Activated CD4-positive, alpha-beta memory T cell treated with anti-CD3 and anti-CD28 coated beads for 36 hours (primary cell): ENCODE measurements at regions not wholly inside any gene's neighbourhood (a gene's known extent, or its start where the extent isn't known, plus 50 kb on each side); places are given as distances from the start of the nearest gene placed in this dataset.

Source experiments
- CTCF ChIA-PET: fragments of 350-600 bp; sonication (Branson Sonifier 250); formaldehyde crosslinking; loops from one replicate; lab custom pipeline; 2021; ENCODE audit warnings: antibody characterized with exemption, inconsistent platforms; lab: Charles Lee
- POLR2A ChIA-PET: fragments of 350-600 bp; sonication (Branson Sonifier 250); formaldehyde crosslinking; loops from one replicate; lab custom pipeline; 2021; ENCODE audit warnings: antibody characterized with exemption; lab: Charles Lee
- DNase-seq: peaks from one replicate; pipeline ENCODE4 v3.0.0-alpha.2; 2020
- H3K27ac Mint-ChIP-seq: one replicate; pipeline ENCODE4 v1.8.0; 2021; ENCODE audit warnings: mixed read lengths
- H3K27me3 Mint-ChIP-seq: one replicate; pipeline ENCODE4 v1.8.0; 2021; ENCODE audit warnings: mixed read lengths
- H3K36me3 Mint-ChIP-seq: one replicate; pipeline ENCODE4 v1.8.0; 2021; ENCODE audit warnings: mixed read lengths
- H3K4me1 Mint-ChIP-seq: one replicate; pipeline ENCODE4 v1.8.0; 2021; ENCODE audit warnings: low read depth, mixed read lengths
- H3K4me3 Mint-ChIP-seq: one replicate; pipeline ENCODE4 v1.8.0; 2021; ENCODE audit warnings: mild to moderate bottlenecking, mixed read lengths
- H3K9me3 Mint-ChIP-seq: one replicate; pipeline ENCODE4 v1.8.0; 2021; ENCODE audit warnings: mixed read lengths
- intact Hi-C: fragments of 100-400 bp; cut with micrococcal nuclease; formaldehyde crosslinking; loops from one replicate; pipeline ENCODE4 v1.15.1; 2023

DNA sequence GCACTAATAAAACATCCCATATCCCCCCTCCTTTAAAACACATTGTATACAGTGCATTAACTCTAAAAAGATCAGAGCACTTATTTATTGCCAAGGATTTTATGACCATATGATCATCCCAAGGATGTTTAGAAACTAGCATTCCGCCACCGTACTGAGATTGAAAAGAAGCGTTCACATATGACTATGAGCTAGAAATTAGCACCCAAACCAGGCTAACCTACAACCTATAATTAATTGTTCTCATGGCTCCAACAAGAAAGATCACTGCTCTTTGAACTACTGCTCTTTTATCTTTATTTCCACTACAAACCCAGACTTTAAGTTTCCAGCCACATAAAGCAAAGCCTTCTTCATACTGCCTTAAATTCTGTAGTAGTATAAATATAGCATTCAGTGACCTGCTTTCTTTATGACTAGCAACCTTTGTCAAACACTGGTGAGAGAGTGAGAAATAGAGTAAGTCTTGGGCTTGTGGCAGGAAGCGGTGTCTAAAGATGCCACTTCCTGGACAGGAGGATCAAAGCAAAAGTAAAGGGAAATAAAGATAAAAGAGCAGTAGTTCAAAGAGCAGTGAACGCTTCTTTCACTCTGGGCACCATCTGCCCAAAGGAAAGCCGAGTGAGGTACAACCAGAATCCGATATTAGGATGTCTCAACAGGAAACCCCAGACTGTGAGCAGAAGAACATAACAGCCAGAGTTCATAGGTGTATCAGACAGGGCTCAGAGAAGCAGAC, 151.1 kb upstream of the ERCC6L2 start:
- Mint-ChIP-seq H3K27ac (peak overlapping the region; percentile 86), H3K9me3 (peaks cover 13% of the 10 kb centered on the region), H3K27me3 (peaks cover 11% of the 10 kb centered on the region), H3K4me1 (peaks cover 38% of the 10 kb centered on the region), H3K36me3 (peaks cover 6% of the 10 kb centered on the region), H3K4me3 (peak overlapping the region; percentile 28)
- CTCF ChIA-PET: no interaction called here
- peak; percentile 86 for DNase-seq
- POLR2A ChIA-PET: no interaction called here
- intact Hi-C loops: loop anchor here (1.0 to 10.0 kb wide), 11 partner anchors 26 to 860 kb away; partner anchors contain the start of gene ERCC6L2

DNA sequence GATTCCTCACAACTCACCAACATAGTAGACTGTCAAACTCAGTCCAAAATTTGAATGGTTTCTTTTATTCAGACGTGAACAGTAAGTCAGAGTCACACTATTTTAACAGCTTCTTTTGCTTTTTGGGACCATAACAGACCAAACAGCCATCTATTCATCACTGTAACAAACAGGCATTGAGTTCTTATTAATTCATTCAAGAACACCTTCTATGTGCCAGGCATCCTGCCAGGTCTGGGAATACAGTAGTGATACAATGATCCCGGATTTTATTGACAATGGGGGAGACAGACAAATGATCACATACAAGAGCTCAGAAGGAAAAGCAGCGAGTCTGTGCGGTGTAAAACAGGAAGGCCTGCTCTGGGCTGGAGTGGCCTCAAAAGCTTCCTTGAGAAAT, 153.3 kb upstream of the ERCC6L2 start:
- Mint-ChIP-seq H3K9me3 (peaks cover 16% of the 10 kb centered on the region), H3K4me3 (no peak overlapping the region)
- intact Hi-C loops: loop anchor here (5.0 to 10.0 kb wide), 3 partner anchors 340 to 857 kb away; no protein-coding TSS in a partner anchor

DNA sequence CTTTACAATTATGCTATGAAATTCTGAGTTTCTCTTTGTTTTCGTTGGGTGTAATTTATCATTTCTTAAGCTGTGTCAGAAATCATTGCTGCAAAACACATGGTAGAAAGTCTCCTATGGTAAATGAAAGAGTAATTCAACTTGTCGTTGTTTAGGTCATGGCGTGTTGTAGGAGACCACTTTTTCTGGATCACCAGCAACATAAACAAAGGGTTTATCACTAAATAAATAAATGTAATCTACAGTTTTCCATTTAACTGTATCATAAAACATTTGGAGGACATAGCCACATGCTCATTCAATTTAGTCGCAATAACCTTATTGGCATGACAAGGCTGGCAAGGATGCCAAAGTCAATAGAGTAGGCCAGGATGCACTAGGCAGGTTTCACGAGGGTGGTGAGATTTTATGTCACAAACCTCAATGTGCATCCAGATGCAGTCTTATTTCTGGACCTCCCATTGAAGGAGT, 154.4 kb upstream of the ERCC6L2 start:
- peaks cover 11% of the 10 kb centered on the region for H3K27me3 Mint-ChIP-seq
- no peak for DNase-seq
- ChIA-PET POLR2A (no interaction called here), CTCF (no interaction called here)
- peaks cover 8% of the 10 kb centered on the region for H3K36me3 Mint-ChIP-seq
- peaks cover 21% of the 10 kb centered on the region for H3K9me3 Mint-ChIP-seq
- intact Hi-C loops: loop anchor here (5.0 to 10.0 kb wide), 3 partner anchors 341 to 856 kb away; no protein-coding TSS in a partner anchor
- H3K4me1 Mint-ChIP-seq: peaks cover 38% of the 10 kb centered on the region
- H3K4me3 Mint-ChIP-seq: no peak overlapping the region
- H3K27ac Mint-ChIP-seq: no peak overlapping the region

More for the DNA sequence above, 153.3 kb upstream of the ERCC6L2 start:
- no peak for DNase-seq
- H3K36me3 Mint-ChIP-seq: peaks cover 8% of the 10 kb centered on the region
- POLR2A ChIA-PET: no interaction called here
- H3K4me1 Mint-ChIP-seq: peaks cover 38% of the 10 kb centered on the region
- CTCF ChIA-PET: no interaction called here
- H3K27me3 Mint-ChIP-seq: peaks cover 11% of the 10 kb centered on the region
- no peak overlapping the region for H3K27ac Mint-ChIP-seq

DNA sequence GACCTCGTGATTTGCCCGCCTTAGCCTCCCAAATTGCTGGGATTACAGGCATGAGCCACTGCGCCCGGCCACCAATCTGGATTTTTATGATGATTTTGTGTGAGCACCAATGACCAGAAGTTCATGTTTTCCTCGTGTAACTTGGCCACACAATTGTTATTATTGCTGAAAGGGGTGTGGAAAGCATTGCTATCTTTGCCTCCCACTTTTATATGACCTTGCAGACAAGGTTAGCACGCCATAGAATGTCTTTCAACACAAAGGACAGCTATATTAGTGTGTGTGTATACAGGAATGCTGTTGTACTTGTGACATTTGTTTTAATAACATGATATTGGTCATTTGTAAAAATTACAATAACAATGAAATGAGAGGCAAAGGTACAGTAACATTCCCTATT, 155.0 kb upstream of the ERCC6L2 start:
- DNase-seq: no peak
- H3K27ac Mint-ChIP-seq: no peak overlapping the region
- H3K4me3 Mint-ChIP-seq: no peak overlapping the region
- intact Hi-C loops: loop anchor here (5.0 to 10.0 kb wide), 3 partner anchors 342 to 856 kb away; no protein-coding TSS in a partner anchor
- peaks cover 7% of the 10 kb centered on the region for H3K36me3 Mint-ChIP-seq
- peaks cover 24% of the 10 kb centered on the region for H3K9me3 Mint-ChIP-seq
- POLR2A ChIA-PET: no interaction called here
- H3K4me1 Mint-ChIP-seq: peaks cover 32% of the 10 kb centered on the region
- peaks cover 9% of the 10 kb centered on the region for H3K27me3 Mint-ChIP-seq
- CTCF ChIA-PET: no interaction called here

DNA sequence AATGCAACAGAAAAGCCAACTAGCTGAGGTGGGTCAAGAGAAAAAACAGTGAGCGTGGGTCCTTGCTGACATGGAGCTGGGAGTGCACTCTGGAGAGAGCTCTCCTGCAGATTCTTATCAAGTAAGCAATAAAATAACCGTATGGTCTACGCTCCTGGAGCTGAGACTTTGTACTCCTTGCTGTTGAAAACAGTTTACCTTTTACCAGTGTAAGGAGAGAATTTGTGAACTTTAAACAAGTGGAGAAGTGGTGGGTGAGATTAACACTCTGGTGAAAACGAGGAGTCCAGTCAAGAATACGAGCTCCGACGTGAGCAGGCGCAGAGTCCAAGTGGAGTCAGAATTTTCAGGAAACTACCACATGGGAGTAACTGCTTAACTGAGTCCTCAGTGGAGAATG, 156.1 kb upstream of the ERCC6L2 start:
- no peak for DNase-seq
- Mint-ChIP-seq H3K27ac (no peak overlapping the region), H3K27me3 (peaks cover 8% of the 10 kb centered on the region), H3K4me1 (peaks cover 21% of the 10 kb centered on the region), H3K9me3 (peaks cover 17% of the 10 kb centered on the region), H3K36me3 (peaks cover 7% of the 10 kb centered on the region), H3K4me3 (no peak overlapping the region)
- intact Hi-C loops: no loop called here
- CTCF ChIA-PET: no interaction called here
- POLR2A ChIA-PET: no interaction called here

DNA sequence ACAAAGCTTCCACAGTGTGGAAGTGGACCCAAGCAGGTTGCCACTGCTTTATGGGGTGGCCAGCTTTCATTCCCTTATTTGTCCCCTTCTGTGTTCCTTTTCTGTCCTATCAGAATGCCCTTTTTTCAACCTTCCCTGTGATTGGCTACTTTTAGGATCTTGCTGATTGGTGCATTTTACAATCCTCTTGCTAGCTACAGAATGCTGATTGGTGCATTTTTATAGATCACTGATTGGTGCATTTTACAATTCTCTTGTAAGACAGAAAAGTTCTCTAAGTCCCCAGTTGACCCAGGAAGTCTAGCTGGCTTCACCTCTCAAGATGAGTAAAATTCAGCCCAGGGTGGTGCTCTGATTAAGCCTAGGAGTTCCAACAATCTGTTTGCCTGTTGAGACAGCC, 157.2 kb upstream of the ERCC6L2 start:
- H3K36me3 Mint-ChIP-seq: peaks cover 7% of the 10 kb centered on the region
- POLR2A ChIA-PET: no interaction called here

DNA sequence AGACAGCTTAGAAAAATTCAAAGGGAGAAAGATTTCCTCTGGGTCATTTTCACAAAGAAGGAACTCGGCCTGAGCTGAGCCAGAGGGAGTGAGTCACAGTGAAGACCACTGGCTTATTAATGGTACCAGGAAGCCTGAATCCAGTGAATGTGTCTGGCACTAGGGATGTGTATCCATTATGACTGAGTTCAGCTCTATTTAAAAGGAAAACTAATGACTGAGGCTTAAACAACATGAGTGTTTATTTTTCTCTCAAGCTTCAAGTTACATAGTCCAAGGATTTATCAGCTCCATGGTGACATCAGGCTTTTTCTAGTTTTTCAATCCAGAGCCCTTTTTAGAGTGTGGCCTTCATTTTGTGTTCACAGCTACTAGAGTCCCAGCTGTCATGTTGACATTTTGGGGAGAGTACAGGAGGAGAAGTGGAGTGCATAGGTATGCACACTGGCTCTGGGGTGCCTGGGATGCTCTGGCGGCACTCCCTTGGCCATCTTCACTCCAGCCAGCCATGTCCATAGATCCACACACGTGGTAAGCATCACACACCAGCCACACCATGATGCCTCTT, 159.5 kb upstream of the ERCC6L2 start:
- Mint-ChIP-seq H3K27me3 (peaks cover 4% of the 10 kb centered on the region), H3K4me3 (no peak overlapping the region), H3K9me3 (peaks cover 17% of the 10 kb centered on the region), H3K36me3 (peaks cover 7% of the 10 kb centered on the region), H3K4me1 (no peaks in the 10 kb centered on the region), H3K27ac (no peak overlapping the region)
- no peak for DNase-seq
- intact Hi-C loops: no loop called here
- CTCF ChIA-PET: no interaction called here
- POLR2A ChIA-PET: no interaction called here

More for the DNA sequence above, 157.2 kb upstream of the ERCC6L2 start:
- peaks cover 17% of the 10 kb centered on the region for H3K9me3 Mint-ChIP-seq
- CTCF ChIA-PET: interaction anchor here (0.9 to 1.1 kb wide), 2 partner anchors 14 to 599 kb away, joined by 3 read pairs; no protein-coding TSS in a partner anchor
- peaks cover 8% of the 10 kb centered on the region for H3K27me3 Mint-ChIP-seq
- DNase-seq: no peak
- intact Hi-C loops: no loop called here
- peaks cover 10% of the 10 kb centered on the region for H3K4me1 Mint-ChIP-seq
- no peak overlapping the region for H3K27ac Mint-ChIP-seq
- no peak overlapping the region for H3K4me3 Mint-ChIP-seq

DNA sequence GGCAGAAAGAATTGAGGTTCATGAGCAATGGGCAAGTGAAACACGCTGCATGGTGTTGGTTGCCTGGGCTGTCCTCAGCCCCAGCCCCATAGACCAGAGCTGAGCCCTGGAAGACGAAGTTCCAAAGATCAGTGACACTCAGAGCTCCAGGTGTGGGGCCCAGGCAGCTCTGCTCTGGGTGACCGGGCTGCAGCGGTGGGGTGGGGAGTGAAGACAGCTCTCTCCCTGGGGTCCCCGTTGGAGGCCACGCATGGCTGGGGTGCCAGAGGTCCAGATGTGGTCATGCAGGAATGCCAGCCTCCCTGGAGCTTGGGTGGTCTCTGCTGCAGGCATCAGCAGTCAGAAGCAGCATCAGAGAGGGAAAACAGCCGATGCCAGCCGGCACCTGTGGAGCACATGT, 165.0 kb upstream of the ERCC6L2 start:
- DNase-seq: no peak
- POLR2A ChIA-PET: interaction anchor here (0.6 kb wide), 1 partner anchor 856 kb away, joined by 3 read pairs; no protein-coding TSS in a partner anchor
- Mint-ChIP-seq H3K36me3 (peaks cover 3% of the 10 kb centered on the region), H3K4me3 (no peak overlapping the region), H3K4me1 (no peaks in the 10 kb centered on the region), H3K9me3 (peaks cover 3% of the 10 kb centered on the region), H3K27ac (no peak overlapping the region), H3K27me3 (peaks cover under 1% of the 10 kb centered on the region)
- CTCF ChIA-PET: interaction anchor here (0.6 kb wide), 1 partner anchor 421 kb away, joined by 3 read pairs; no protein-coding TSS in a partner anchor
- intact Hi-C loops: no loop called here

DNA sequence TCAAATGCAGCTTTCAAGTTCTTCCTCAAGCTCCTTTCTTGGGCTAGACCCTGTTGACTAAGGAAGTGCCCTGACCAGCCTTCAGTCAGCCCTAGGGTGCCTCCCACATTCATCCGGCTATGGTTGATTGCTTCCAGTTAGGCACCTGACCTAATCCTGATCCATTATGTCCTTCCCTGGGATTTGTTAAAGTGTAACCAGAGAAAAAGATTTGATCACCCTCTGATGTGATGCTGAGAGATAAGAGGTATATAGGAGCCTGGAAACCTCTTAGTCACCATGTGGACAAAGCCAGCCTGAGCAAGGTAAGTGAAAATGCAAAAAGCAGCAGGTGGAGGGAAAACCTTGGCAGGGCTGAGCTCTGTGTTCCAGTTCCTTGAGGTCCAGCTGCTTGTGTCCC, 178.8 kb upstream of the ERCC6L2 start:
- no peaks in the 10 kb centered on the region for H3K36me3 Mint-ChIP-seq
- intact Hi-C loops: no loop called here
- peaks cover 5% of the 10 kb centered on the region for H3K9me3 Mint-ChIP-seq
- ChIA-PET POLR2A (no interaction called here), CTCF (no interaction called here)
- no peaks in the 10 kb centered on the region for H3K27me3 Mint-ChIP-seq
- no peak for DNase-seq
- H3K4me3 Mint-ChIP-seq: no peak overlapping the region
- no peaks in the 10 kb centered on the region for H3K4me1 Mint-ChIP-seq
- no peak overlapping the region for H3K27ac Mint-ChIP-seq

DNA sequence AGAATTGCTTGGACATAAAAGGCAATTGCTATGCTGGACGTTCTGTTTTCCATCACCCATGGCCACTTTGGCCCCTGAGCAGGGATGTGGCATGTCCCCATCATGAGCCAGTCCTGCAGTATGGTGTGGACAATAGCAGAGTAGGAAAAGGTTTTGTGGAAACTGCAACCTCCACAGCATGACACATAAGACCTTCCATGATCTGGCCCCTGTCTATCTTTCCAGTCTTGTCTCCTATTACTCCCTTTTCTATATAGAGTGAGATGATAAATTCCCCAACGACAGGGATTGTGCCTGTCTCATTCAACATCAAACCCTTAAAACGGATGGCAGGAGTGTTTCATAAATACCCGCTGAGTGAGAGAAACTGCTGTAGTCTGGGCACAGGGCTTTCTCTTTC, 174.7 kb upstream of the PTCH1 start:
- CTCF ChIA-PET: no interaction called here

DNA sequence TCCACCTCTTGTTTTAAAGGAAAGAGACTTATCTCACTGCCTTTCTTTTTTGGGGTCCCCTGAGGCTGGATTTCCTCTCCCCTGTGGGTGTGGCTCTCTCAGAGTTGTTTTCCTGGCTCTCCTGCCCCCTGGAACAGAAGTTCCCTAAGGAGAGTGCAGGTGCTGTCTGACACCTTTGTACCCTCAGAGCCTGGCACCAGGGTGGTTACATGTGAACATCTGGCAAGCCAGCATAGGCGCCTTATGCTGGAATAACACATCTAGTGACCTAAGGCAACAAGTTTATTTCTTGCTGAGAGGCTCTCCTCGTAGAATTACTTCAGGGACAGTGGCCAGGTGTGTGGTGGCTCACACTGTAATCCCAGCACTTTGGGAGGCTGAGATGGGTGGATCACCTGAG, 172.9 kb upstream of the PTCH1 start:
- H3K27ac Mint-ChIP-seq: no peak overlapping the region
- DNase-seq: no peak
- ChIA-PET POLR2A (no interaction called here), CTCF (interaction anchor here (0.6 kb wide), 1 partner anchor 1008 kb away, joined by 5 read pairs; no protein-coding TSS in a partner anchor)
- intact Hi-C loops: no loop called here
- H3K27me3 Mint-ChIP-seq: no peaks in the 10 kb centered on the region
- H3K36me3 Mint-ChIP-seq: no peaks in the 10 kb centered on the region
- no peaks in the 10 kb centered on the region for H3K4me1 Mint-ChIP-seq
- peaks cover 5% of the 10 kb centered on the region for H3K9me3 Mint-ChIP-seq
- no peak overlapping the region for H3K4me3 Mint-ChIP-seq

More for the DNA sequence above, 174.7 kb upstream of the PTCH1 start:
- Mint-ChIP-seq H3K4me1 (no peaks in the 10 kb centered on the region), H3K27me3 (no peaks in the 10 kb centered on the region), H3K4me3 (no peak overlapping the region), H3K9me3 (peaks cover 5% of the 10 kb centered on the region), H3K36me3 (no peaks in the 10 kb centered on the region), H3K27ac (no peak overlapping the region)
- POLR2A ChIA-PET: no interaction called here
- DNase-seq: no peak
- intact Hi-C loops: no loop called here

DNA sequence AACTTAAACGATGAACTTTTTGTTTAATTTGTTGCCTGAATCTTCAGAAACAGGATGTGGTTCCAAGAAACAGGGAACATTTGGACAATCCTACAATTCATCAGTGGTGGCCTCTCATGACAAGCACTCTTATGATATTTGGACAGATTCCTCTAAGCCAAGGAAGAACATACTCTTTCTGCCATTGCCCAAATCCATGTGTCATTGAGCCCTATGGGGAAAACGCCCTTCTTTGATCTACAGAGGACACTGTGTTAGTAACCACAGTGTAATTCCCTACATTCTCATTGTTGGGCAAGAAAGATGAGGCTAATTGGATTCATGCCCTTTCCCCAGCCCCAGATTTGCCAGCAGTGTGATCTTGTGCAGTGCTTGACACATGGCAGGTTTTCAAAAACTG, 167.7 kb upstream of the PTCH1 start:
- H3K9me3 Mint-ChIP-seq: no peaks in the 10 kb centered on the region
- POLR2A ChIA-PET: no interaction called here
- intact Hi-C loops: no loop called here
- peaks cover 2% of the 10 kb centered on the region for H3K27me3 Mint-ChIP-seq
- peaks cover 13% of the 10 kb centered on the region for H3K4me1 Mint-ChIP-seq
- no peak overlapping the region for H3K27ac Mint-ChIP-seq
- no peak for DNase-seq
- no peak overlapping the region for H3K4me3 Mint-ChIP-seq
- CTCF ChIA-PET: no interaction called here
- no peaks in the 10 kb centered on the region for H3K36me3 Mint-ChIP-seq
